ENCODE measurements at regions not wholly inside any gene's neighbourhood (a gene's known extent, or its start where the extent isn't known, plus 50 kb on each side); places are given as distances from the start of the nearest gene placed in this dataset.

DNA sequence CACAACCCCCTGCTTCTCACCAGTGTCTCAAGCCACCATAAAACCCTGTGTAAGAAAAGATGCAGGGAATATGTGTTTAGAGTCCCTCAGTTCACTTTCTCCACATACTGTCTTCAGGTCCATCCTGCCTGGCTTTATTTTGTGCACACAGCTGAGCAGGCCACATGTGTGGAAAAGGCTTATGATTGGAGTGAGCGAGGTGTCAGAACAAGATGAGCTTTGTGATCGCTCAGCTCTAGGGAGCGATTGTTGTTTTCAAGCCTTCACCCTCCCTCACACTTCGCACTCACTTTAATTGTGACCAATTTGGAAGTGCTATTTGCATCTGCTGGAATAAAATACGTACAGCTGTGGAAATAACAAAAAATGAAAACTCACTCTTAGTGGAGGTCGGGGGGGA is 931.1 kb upstream of the TENM4 start:
- TF ChIP-seq POLR2A (IDR thresholded peaks at IDR 0.05; ENCODE audit: low read depth, low read length), result no peak
- no peak for TF ChIP-seq TAF1 (IDR thresholded peaks at IDR 0.05; ENCODE audit: borderline replicate concordance, low read depth, low read length)
- no peak for TF ChIP-seq POLR2AphosphoS5 (IDR thresholded peaks at IDR 0.05; ENCODE audit: low read depth, low read length)

Data from GM12892 (cell line).